BLaER1 (cell line): ENCODE measurements at regions not wholly inside any gene's neighbourhood (a gene's known extent, or its start where the extent isn't known, plus 50 kb on each side); places are given as distances from the start of the nearest gene placed in this dataset.

Experiments used
- H3K27ac ChIP-seq: shearing (Covaris generic); formaldehyde crosslinking; 2 replicates; pipeline ENCODE4 v1.8.1; 2022
- H3K27me3 ChIP-seq: shearing (Covaris generic); formaldehyde crosslinking; 2 replicates; pipeline ENCODE4 v1.8.1; 2022
- H3K36me3 ChIP-seq: shearing (Covaris generic); formaldehyde crosslinking; 2 replicates; pipeline ENCODE4 v1.8.1; 2022
- H3K4me1 ChIP-seq: shearing (Covaris generic); formaldehyde crosslinking; 2 replicates; pipeline ENCODE4 v1.8.1; 2022
- H3K4me2 ChIP-seq: shearing (Covaris generic); formaldehyde crosslinking; 2 replicates; pipeline ENCODE4 v1.8.1; 2022
- H3K4me3 ChIP-seq: shearing (Covaris generic); formaldehyde crosslinking; 2 replicates; pipeline ENCODE4 v1.8.1; 2022
- H3K9ac ChIP-seq: shearing (Covaris generic); formaldehyde crosslinking; 2 replicates; pipeline ENCODE4 v1.8.1; 2022
- H3K9me3 ChIP-seq: shearing (Covaris generic); formaldehyde crosslinking; 2 replicates; pipeline ENCODE4 v1.8.1; 2022
- H4K20me1 ChIP-seq: shearing (Covaris generic); formaldehyde crosslinking; 2 replicates; pipeline ENCODE4 v1.8.1; 2022
- Cebpa-rat ChIP-seq: shearing (Covaris generic); IDR thresholded peaks from 2 replicates; pipeline ENCODE4 v1.8.1; 2022

DNA sequence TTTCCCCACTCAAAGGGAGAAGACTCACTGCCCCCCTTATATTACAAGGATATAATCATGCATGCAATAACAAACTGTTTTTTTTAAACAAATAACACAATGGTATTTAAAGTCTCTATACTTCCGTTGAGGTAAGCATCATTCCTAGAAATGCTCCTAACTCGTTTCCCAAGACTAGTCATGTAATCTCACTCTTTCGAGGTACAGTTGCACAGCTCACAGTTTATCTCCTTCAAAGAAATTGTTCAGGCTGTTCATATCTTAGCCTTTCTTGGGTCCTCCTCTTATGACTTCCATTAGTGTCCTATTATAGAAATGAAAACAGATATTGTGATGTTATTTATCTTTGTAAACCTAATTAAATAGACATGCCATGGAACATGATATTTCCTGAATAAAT, 705.0 kb downstream of the KCNT2 start:
- H3K4me1 ChIP-seq: no peaks in the 10 kb centered on the region
- H3K9ac ChIP-seq: no peak overlapping the region
- no peak overlapping the region for H3K4me3 ChIP-seq
- no peaks in the 10 kb centered on the region for H3K9me3 ChIP-seq
- no peaks in the 10 kb centered on the region for H3K36me3 ChIP-seq
- no peak overlapping the region for H3K4me2 ChIP-seq
- H4K20me1 ChIP-seq: no peaks in the 10 kb centered on the region
- no peaks in the 10 kb centered on the region for H3K27me3 ChIP-seq
- H3K27ac ChIP-seq: no peak overlapping the region
- no peak for TF ChIP-seq Cebpa-rat

DNA sequence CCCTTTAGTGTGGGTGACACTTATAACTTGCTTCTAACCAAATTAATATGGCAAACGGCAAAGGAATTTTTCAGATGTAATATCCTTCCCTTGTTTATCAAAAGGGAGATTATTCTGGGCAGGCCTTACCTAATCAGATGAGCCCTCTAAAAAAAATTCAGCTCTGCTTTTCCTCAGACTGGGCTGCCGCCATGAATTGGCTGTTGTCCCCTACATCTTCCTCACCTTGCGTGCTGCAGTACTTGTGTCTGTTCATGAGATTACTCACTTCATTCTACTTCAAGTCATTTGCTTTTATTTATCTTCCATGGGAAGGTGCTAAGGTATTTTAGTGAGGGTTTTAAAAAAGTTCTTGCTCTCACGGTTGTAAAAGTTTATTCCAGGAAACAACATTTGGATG, 705.5 kb downstream of the KCNT2 start:
- Histone ChIP-seq H3K36me3 (no peaks in the 10 kb centered on the region), H4K20me1 (no peaks in the 10 kb centered on the region), H3K4me1 (no peaks in the 10 kb centered on the region), H3K4me2 (no peak overlapping the region), H3K27me3 (no peaks in the 10 kb centered on the region), H3K4me3 (no peak overlapping the region), H3K9ac (no peak overlapping the region), H3K27ac (no peak overlapping the region), H3K9me3 (no peaks in the 10 kb centered on the region)
- no peak for TF ChIP-seq Cebpa-rat

DNA sequence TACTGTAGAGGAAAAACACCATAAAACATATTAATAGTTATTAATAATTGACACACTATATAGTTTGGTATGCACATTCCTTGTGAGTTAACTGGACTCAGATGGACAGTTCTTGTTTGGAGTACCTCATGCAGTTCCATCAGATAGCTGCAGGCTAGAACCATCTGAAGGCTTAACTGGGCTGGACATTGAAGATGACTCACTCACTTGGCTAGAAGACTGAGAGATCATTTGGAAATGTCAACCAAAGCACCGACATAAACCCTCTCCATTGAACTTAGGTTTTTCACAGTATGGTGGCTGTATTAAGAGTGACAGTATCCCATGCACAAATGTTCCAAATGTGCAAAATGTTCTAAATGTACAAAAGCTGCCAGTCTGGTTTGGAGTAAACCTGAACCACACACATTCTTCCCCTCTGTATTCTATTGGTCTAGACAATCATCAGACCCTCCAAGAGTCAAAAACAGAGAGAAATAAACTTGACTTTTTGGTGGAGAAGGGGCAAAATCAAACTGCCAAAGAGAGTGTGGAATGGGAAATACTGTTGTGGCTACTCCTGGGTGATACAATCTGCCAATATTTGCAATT, 708.4 kb downstream of the KCNT2 start:
- no peak overlapping the region for H3K4me3 ChIP-seq
- no peak overlapping the region for H3K9ac ChIP-seq
- no peaks in the 10 kb centered on the region for H3K36me3 ChIP-seq
- no peaks in the 10 kb centered on the region for H4K20me1 ChIP-seq
- no peak overlapping the region for H3K27ac ChIP-seq
- no peak overlapping the region for H3K4me2 ChIP-seq
- H3K4me1 ChIP-seq: no peaks in the 10 kb centered on the region
- no peaks in the 10 kb centered on the region for H3K27me3 ChIP-seq
- no peaks in the 10 kb centered on the region for H3K9me3 ChIP-seq
- no peak for TF ChIP-seq Cebpa-rat

DNA sequence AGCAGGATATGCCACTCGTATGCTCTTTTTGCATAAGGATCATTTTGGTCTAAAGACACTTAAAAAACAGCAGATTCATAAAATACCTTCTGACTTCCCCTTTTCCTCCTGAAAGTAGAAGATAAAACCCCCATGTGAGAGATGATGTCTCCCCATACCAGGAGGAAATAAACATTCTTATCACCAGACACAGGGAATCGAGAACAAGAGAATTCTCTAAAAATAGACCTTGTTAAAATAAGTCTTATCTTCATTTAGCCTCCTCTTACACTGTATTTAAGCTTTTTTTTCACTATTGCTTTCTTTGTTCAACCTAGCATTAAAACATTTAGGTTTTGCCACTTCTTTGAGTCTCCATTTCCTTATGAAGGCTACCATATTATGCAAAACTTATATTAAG, 709.3 kb downstream of the KCNT2 start:
- Histone ChIP-seq H3K27me3 (no peaks in the 10 kb centered on the region), H3K27ac (no peak overlapping the region), H3K4me2 (no peak overlapping the region), H3K36me3 (no peaks in the 10 kb centered on the region), H4K20me1 (no peaks in the 10 kb centered on the region), H3K9ac (no peak overlapping the region), H3K9me3 (no peaks in the 10 kb centered on the region), H3K4me3 (no peak overlapping the region), H3K4me1 (no peaks in the 10 kb centered on the region)
- no peak for TF ChIP-seq Cebpa-rat

DNA sequence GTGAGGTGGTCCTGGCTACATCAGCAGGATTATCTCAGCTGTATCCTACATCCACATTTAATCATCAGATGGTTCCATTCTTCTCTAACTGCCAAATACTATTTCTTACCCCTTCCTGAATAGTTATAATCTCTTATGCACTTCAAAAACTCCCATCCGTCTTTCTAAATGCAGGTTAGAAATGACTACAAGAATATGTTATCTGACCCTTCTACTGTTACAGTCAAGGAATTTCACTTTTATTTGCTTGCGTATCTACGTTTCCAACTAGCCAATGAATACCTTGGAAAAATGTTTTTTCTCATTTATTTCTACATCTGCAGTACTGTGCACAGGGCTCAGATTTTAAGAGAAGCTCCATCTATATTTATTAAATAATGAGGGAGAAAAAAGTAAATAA, 709.9 kb downstream of the KCNT2 start:
- Histone ChIP-seq H3K4me1 (no peaks in the 10 kb centered on the region), H3K4me2 (no peak overlapping the region), H3K27me3 (no peaks in the 10 kb centered on the region), H3K27ac (no peak overlapping the region), H3K4me3 (no peak overlapping the region), H4K20me1 (no peaks in the 10 kb centered on the region), H3K36me3 (no peaks in the 10 kb centered on the region), H3K9ac (no peak overlapping the region), H3K9me3 (no peaks in the 10 kb centered on the region)
- no peak for TF ChIP-seq Cebpa-rat

DNA sequence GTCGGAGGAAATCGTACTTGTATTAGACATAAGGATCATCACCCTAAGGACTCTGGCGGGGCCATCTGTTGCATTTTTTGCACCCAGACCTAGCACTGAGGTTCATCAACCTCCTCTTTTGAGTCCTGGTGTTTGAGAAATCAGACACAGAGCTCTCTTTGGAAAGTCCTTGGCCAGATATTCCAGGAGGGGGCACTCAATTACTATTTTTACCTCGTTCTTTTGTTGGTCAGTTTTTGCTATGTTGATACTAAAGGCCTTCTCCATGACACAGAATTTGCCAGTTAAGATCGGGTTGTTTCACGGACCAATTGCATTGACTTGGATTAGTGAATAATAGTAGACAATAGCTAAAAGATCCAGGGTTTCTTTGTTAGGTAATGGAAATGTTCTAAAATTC, 711.2 kb downstream of the KCNT2 start:
- H3K4me3 ChIP-seq: no peak overlapping the region
- H3K27me3 ChIP-seq: no peaks in the 10 kb centered on the region
- H3K9me3 ChIP-seq: no peaks in the 10 kb centered on the region
- H3K27ac ChIP-seq: no peak overlapping the region
- no peak overlapping the region for H3K9ac ChIP-seq
- no peak overlapping the region for H3K4me2 ChIP-seq
- no peaks in the 10 kb centered on the region for H3K36me3 ChIP-seq
- H3K4me1 ChIP-seq: no peaks in the 10 kb centered on the region
- no peak for TF ChIP-seq Cebpa-rat
- H4K20me1 ChIP-seq: no peaks in the 10 kb centered on the region

DNA sequence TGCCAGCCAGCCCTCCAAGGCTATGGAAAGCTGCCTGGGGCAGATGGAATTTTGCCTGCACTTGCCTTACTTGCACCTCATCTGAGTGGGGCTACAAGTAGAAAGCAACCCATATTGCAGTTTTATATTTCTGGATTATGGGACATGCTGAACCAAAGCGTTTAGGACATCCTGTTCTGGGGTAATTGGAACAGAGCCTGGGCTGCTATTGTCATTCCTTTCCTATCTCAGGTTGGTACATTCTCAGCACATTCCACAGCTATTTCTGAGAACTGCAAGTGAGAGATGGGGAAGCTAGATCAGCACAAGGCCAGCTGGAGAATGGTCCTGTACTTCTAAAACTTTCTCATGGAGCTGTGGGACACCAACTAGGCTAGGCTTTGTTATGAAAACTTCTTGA, 713.8 kb downstream of the KCNT2 start:
- Histone ChIP-seq H3K27ac (no peak overlapping the region), H3K4me1 (no peaks in the 10 kb centered on the region), H4K20me1 (no peaks in the 10 kb centered on the region), H3K27me3 (no peaks in the 10 kb centered on the region), H3K9me3 (no peaks in the 10 kb centered on the region), H3K36me3 (no peaks in the 10 kb centered on the region), H3K4me3 (no peak overlapping the region), H3K4me2 (no peak overlapping the region), H3K9ac (no peak overlapping the region)
- no peak for TF ChIP-seq Cebpa-rat

DNA sequence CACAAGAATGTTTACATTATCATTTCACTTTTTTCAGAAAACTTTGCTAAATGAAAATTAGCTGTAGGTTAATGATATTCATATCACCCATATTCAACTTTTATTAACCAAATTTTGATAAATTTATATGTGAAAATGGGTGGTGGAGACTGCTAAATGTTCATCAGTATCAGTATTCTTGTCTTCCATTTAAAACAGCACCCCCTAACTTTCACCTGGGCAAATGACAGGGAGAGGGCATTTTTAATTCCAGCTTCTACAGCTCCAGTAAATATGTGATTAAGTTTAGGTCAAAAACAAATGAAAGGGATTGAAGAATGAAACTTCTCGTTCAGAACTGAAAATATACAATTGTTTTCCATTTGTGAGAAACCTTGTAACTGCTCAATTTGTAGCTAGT, 722.2 kb downstream of the KCNT2 start:
- Histone ChIP-seq H4K20me1 (no peaks in the 10 kb centered on the region), H3K4me2 (no peak overlapping the region), H3K9ac (no peak overlapping the region), H3K4me1 (no peaks in the 10 kb centered on the region), H3K27ac (no peak overlapping the region), H3K4me3 (no peak overlapping the region), H3K27me3 (no peaks in the 10 kb centered on the region), H3K9me3 (no peaks in the 10 kb centered on the region), H3K36me3 (no peaks in the 10 kb centered on the region)
- no peak for TF ChIP-seq Cebpa-rat

DNA sequence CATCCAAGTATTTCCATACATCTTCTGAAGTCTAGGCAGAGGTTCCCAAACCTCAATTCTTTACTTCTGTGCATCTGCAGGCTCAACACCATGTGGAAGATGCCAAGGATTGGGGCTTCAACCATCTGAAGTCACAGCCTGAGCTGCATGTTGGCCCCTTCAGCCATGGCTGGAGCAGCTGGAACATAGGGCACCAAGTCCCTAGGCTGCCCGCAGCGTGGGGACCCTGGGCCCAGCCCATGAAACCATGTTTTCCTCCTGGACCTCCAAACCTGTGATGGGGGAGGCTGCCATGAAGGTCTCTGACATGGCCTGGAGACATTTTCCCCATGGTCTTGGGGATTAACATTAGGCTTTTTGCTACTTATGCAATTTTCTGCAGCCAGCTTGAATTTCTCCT, 729.8 kb downstream of the KCNT2 start:
- H3K9me3 ChIP-seq: no peaks in the 10 kb centered on the region
- H3K27me3 ChIP-seq: no peaks in the 10 kb centered on the region
- no peak for TF ChIP-seq Cebpa-rat
- H4K20me1 ChIP-seq: no peaks in the 10 kb centered on the region
- no peak overlapping the region for H3K4me2 ChIP-seq
- H3K36me3 ChIP-seq: no peaks in the 10 kb centered on the region
- no peak overlapping the region for H3K4me3 ChIP-seq
- no peak overlapping the region for H3K27ac ChIP-seq
- H3K9ac ChIP-seq: no peak overlapping the region
- H3K4me1 ChIP-seq: no peaks in the 10 kb centered on the region

DNA sequence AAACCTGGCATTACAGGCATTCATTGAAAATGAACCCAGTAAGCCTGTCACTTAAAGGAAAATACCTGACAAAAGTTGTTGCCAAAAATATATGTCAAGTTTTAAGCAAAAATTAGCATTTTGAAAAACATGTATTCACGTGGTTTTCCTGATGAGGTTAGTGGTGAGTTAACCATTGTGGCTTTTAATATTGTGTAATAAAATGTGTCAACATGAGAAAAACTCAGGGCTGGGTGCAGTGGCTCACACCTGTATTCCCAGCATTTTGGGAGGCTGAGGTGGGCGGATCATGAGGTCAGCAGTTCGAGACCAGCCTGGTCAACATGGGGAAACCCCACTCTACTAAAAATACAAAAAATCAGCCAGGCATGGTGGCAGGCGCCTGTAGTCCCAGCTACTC, 731.4 kb downstream of the KCNT2 start:
- Histone ChIP-seq H3K9ac (no peak overlapping the region), H3K27me3 (no peaks in the 10 kb centered on the region), H3K4me3 (no peak overlapping the region), H4K20me1 (no peaks in the 10 kb centered on the region), H3K4me1 (no peaks in the 10 kb centered on the region), H3K27ac (no peak overlapping the region), H3K9me3 (no peaks in the 10 kb centered on the region), H3K36me3 (no peaks in the 10 kb centered on the region), H3K4me2 (no peak overlapping the region)
- TF ChIP-seq Cebpa-rat: no peak

DNA sequence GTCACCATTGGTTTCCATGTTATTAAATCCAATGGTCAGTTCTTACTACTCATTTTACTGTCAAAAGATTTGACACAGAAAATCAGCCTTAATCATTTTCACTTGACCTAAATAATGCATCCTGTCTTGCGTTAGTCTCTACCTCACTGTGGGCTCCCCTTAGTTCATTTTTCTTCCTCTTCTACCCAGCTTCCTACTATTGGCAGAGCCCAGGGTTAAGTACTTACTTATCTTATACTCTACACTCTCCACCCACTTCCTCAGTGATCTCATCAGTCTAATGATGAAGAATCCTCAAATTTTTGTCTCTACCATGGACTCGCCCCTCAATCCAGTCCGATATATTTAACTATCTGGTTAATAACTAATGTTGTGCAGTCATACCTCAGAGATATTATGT, 735.9 kb downstream of the KCNT2 start:
- no peaks in the 10 kb centered on the region for H3K4me1 ChIP-seq
- H3K27me3 ChIP-seq: no peaks in the 10 kb centered on the region
- H3K27ac ChIP-seq: no peak overlapping the region
- no peak overlapping the region for H3K4me2 ChIP-seq
- H3K36me3 ChIP-seq: no peaks in the 10 kb centered on the region
- no peak overlapping the region for H3K9ac ChIP-seq
- no peaks in the 10 kb centered on the region for H4K20me1 ChIP-seq
- no peaks in the 10 kb centered on the region for H3K9me3 ChIP-seq
- no peak for TF ChIP-seq Cebpa-rat
- H3K4me3 ChIP-seq: no peak overlapping the region
